Amniotic stem cell (primary cell): ENCODE measurements at regions not wholly inside any gene's neighbourhood (a gene's known extent, or its start where the extent isn't known, plus 50 kb on each side); places are given as distances from the start of the nearest gene placed in this dataset.
"Not testable (repeated sequence)": the region's sequence is repeated elsewhere in the genome, so short reads cannot be mapped to it uniquely, and the experiment has no call there.

ENCODE experiments used
- DNase-seq: peaks from one replicate; lab custom pipeline; 2025; lab: John Stamatoyannopoulos, UW

DNA sequence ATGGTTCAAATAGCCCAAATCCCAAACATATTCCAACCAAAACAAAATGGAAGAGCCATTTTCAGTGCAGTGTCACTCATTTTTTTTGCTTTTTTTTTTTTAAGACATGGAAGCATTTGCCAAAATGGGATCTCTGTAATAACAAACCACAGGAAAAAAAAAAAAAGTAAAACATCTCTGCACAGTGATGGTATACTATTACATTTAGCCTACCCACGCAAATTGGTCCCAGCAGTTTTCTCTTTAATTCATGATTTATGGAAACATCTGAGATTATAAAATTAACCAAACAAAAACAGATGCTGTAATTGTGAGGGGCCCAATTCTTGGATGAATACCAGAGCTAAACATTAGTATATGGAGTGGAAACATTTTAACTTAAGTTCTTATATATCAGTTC is 566.6 kb downstream of the ZNF608 start:
- no peak for DNase-seq

DNA sequence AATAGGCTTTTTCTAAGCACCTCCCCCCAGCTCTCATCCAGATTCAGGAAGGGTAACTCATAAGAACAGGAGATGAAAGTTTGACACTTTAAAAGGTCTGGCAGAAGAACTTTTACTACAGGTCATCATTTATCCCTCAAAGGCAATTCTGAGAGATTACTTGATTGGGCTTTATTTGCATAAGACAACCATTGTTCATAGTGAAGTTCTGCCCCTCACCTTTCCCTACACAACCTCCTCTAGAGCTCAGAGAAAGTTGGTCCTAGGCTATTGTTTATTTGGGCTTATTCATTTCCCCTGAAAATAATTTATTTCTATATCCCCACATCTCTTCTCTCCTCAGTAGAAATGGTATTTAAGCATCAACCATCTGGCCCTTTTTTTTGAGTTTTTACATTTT is 568.4 kb downstream of the ZNF608 start:
- no peak for DNase-seq

DNA sequence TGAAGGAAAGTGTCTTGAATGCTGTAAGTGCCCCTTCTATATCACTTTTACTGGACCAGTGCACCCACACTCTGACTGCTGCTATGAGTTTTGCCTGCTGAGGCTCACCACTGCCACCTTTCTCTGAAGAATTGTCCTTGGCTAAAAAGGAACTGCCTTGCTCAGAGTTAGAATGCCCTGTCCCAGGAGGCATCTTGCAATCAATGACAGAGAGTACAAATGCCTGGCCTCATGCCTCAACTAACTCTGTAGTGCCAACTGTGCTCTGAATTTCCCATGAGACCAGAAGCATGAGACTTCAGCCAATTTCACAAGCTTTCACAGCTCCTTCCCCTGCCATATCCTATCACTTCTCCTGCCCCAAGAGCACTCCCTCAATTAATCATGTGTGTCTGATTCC is 569.7 kb downstream of the ZNF608 start:
- no peak for DNase-seq

DNA sequence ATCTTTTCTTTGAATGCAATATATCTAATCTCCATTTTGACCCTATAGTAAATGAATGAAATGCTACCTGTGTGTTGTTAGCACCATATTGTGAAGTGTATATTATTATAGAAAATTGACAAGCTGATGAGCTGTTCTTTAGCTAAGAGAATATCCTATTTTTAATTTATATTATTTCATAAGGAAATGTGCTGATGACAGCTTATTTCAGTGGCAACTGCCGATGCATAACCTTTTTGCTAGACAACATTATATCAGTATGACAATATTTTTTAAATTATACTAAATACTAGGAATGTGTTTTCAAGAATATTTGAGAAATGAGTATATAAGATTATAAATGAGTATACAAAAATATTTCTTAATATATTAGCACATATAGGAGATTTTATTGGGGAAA is 573.1 kb downstream of the ZNF608 start:
- no peak for DNase-seq

DNA sequence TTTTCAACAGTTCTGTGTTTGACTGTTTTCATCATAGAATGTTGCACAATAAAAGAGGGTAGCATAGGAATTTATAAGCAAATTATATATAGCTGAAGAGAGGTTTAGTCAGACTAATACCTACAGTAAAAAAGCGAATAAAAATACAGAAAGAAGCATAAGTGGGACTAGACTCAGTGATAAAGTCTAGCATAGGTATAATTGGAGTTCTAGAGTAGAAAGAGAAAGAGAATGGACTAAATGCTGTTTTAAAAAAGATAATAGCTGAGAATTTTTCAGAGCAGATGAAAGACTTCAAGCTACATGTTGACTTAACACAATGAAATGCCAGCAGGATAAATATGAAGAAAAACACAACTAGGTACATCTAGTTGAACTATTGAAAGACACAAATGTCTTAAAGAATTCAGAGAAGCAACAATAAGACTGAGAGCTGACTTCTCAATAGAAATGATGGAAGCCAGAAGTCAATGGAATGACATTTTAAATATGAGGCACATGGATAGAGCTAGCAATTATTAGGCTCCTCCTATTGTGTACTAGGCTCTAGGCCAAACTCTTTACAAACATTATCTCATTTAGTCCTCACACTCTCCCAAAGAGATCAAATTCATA is 573.9 kb downstream of the ZNF608 start:
- DNase-seq: no peak

DNA sequence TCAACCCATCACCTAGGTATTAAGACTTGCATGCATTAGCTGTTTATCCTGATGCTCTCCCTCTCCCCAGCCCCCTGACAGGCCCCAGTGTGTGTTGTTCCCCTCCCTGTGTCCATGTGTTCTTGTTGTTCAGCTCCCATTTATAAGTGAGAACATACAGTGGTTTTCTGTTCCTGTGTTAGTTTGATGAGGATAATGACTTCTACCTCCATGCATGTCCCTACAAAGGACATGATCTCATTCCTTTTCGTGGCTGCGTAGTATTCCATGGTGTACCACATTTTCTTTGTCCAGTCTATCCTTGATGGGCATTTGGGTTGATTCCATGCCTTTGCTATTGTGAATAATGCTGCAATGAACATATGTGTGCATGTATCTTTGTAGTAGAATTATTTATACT is 578.3 kb downstream of the ZNF608 start:
- not testable (repeated sequence) for DNase-seq

DNA sequence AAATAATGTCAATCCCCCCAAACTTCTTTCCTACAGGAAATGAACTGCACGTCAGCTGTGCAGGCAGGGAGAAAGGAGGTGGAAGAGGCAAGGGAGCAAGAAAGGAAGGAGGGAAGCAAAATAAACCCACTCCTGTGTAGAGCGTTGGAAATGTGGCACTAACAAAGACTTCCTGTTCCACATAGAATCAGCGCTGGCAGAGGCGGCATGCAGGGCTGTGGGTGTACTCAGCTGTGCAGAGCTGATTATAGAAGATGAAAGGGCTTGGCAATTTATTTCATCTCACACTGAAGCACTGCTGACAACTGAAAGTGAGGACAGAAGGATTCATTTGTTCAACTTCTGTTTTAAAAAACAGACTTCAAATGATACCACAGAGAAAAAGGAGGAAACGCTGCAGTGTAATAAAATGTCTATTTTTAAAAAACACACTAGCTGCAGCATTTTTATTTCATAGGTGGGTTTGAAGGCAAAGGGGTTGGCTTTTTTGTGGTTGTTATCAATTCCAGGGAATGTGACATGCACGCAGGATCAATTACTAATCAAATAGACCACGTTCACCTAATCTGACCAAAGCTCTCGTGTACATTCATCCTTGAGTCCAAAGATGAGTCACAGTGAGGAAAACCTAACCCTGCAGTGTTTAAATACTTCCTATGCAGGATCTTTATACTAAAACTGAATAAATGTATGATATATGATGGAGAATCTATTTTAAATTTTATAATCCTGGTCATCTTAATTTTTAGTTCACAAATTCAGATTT is 583.5 kb downstream of the ZNF608 start:
- DNase-seq: no peak

DNA sequence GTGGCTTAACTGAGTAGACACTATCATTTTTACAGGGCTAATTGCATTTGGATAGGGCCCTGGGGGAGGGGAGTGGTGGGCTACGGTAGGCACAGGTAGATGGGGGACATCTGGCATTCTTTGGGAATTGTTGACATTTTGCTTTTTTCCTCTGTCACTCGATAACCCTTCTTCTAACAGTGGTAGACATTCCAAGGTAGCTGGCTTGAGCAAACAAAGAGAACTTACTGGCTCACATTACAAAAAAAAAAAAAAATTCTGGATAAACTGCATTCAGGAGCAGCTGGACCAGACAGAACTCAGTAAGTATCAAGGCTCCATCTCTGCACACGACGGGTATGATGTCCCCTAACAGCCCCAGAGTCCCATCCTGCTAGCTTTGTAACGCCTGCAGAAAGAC is 585.2 kb downstream of the ZNF608 start:
- DNase-seq: no peak

DNA sequence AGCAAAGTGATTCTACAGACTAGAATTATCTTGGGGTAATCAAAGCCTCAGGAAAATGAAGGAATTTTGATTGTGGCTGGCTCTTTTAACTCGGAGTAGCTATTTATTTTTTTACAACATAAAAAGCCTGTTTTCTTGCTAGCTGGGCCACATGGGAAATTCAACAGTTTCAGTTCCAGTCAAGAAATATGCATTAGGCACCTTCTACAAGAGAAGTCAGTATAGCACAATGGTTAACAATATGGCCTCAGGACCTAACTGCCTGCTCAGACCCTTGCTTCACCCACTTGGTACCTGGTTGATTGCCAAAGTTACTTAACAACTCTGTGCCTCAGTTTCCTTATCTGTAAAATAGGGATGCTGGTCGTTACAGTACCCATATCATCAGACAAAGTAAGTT is 586.2 kb downstream of the ZNF608 start:
- DNase-seq: no peak

DNA sequence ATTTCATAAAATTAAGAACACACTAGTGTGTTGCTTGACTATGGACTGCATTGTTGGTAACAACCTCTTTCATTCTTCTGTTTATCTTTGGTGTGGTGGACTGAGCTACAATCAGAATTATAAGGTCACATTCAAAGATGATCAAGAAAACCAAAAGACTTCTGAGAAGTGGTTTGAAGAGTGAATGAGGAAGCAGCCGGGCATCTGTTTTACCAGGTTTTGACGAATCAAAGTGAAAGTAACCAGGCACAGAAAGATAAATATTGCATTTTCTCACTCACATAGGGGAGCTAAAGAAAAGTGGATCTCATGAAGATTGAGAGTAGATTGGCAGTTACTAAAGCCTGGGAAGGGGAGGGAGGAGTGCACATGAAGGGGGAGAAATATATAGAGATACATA is 589.1 kb downstream of the ZNF608 start:
- no peak for DNase-seq

DNA sequence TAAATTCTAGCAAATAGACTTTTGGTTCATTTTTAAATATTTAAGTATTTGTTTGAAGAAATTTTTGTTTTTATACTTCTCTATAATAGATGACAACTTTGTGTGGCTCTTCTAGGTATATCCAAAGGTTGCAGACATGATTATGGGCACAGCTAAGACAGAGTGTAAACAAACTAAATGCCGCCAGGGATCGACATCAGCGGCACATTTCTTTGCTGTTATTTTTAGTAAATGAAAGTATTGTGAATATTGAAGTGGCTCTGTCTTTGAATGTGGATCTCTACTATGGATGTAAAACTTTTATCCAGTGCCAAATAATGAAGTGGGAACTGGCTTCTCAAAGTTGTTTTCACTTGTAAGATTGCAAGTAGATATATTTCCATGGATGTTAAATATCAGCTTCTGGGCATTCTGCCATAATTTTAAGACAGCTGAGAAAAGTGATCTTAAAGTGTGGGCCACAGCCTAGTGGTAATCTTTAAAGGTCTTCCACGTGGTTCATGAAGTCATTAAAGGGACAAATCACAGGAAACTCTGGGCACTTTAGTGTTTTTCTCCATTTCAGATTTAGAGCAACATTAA is 589.9 kb downstream of the ZNF608 start:
- DNase-seq: no peak

DNA sequence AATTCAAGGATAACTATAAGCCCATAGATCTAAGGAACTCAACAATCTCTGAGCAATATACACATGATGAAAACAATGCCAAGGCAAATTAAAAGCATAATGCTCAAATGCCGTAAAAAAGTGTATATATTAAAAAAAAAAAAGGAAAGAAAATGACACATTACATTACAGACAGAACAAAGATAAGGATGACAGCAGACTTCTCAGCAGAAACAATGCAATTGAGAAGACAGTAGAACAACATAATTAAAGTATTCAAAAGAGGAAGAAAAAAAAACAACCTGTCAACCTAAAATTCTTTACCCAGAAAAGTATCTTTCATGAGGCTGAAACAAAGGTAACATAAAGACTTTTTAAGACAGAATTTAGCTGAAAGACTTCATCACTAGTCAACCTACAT is 591.7 kb downstream of the ZNF608 start:
- DNase-seq: no peak

DNA sequence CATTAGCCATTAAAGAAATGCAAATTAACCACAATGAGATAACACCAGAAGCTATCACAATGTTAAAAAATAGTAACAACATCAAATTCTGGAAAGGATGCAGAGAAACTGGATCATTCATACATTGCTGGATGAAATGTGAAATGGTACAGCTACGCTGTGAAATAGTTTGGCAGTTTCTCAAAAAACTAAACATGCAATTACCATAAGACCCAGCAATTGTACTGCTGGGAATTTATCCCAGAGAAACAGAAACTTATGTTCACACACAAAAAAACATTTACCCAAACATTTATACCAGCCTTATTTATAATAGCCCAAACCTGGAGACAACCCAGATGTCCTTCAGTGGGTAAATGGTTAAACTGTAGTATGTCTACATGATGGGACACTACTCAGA is 592.9 kb downstream of the ZNF608 start:
- DNase-seq: no peak

DNA sequence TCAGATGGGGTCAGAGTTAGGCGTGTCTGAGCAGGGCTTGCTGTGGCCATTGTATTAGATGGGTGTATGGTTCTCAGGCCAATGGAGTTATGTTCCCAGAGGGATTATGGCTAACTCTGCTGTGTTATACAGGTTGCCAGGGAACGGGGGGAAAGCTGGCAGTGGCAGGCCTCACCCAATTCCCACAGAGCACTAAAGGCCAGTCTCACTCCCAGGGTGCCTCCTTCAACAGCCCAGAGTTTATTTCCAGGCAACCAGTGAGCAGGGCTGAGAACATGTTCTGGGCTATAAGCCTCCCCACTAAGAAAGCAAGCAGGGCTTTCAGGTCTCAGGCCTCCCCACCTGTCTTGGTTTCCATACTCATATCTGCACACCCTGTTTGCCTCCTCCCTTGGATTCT is 597.9 kb downstream of the ZNF608 start:
- no peak for DNase-seq

DNA sequence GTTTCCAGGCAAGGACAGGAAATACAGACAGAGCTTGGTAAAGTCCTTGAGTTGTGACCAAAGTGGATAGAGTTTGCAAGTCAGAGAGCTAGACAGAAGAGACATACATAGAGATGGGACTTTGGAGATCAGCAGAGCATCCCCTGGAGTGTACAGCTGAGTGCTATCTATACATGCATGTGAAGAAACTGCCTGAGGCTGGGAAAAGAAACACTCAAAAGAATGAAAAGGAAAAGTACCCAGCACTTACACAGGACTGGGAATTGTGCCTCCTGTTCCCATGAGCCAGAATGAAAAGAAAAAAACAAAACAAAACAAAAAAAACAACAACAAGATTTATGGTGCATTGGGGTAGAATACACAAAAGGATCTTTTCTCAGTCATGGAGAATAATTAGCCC is 606.4 kb downstream of the ZNF608 start:
- DNase-seq: no peak

DNA sequence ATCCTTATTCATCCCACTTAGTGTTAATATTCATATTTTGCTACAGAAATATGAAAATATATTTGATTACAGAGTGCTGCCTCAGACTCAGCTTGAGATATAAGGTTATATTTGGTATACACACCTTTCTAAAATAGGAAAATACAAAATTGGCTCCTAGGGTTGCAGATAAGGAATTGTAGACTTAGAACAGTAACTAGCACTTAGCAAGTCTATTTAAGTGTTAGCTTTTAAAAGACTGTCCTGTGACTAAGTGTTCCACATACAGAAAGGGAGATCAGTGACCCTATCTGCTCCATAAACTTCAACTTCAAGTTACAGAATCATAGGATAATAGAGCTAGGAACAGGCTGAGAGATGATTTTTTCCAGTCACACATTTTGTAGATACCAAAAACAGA is 607.0 kb downstream of the ZNF608 start:
- no peak for DNase-seq

DNA sequence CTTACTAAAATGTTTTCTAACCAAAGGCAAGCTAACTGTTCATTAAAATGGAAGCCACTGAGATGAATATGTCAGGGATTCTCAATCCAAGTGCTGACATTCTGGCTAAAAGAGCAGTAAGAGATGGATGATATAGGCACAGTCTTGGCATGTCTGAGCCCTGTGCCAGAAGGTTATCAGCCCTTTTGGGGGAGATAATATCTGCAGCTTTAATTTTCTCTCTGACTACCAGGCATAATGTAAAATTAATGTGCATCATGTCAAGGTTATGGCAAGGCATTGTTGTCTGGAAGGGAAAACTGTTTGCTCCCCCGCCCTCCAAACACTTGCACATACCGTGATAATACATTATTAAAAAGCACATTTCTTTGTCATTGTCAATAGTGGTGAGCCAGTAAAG is 609.8 kb downstream of the ZNF608 start:
- DNase-seq: no peak

DNA sequence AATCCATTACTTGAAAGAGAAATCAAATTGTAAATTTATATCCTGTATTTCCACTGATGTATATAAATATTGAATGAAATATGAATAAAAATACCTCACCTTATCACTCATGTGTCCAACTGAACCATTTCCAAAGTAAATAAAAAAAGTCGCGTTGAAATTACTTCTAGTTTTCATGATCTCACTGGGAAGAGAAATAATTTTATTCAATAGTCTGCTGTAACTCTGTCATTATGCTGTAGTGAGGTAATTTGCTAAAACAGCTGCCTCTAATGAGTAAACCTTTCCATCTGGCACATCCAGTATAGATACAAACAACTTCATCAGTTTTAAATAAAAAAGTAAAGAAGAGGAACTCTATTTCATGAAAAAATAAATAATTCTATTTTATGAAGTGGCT is 611.5 kb downstream of the ZNF608 start:
- DNase-seq: no peak

DNA sequence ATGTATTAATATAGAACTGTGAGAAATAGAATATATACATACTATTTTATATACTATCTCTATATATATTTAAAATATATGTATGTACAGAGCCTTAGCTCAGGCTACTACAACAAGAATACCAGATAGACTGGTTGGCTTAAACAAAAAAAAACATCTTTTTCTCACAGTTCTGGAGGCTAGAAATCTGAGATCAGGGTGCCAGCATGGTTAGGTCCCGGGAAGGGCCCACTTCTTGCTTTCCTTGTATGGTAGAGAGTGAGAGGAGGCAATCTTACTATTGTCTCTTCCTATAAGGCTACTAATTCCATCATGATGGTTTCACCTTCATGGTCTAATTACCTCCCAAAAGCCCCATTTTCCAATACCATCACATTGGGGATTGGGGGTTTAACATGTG is 613.0 kb downstream of the ZNF608 start:
- no peak for DNase-seq

DNA sequence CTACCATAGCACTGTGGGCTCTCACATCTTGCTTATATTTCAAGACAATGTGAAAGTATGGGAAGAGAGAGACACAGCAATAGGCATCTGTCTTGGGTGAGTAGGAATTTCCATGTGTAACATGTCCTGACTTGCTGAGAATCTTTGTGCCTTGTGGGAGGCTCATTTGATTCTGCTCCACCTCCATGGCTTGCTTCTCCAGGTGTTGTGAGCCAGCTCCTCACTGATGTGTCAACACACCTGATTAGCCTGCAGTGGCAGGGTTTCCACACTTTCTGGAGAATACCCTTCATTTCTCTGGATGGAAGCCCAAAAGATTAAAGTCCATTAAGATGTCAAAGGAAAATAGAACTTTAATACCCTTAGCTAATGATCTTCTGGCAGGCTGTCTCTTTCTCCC is 613.6 kb downstream of the ZNF608 start:
- DNase-seq: no peak

DNA sequence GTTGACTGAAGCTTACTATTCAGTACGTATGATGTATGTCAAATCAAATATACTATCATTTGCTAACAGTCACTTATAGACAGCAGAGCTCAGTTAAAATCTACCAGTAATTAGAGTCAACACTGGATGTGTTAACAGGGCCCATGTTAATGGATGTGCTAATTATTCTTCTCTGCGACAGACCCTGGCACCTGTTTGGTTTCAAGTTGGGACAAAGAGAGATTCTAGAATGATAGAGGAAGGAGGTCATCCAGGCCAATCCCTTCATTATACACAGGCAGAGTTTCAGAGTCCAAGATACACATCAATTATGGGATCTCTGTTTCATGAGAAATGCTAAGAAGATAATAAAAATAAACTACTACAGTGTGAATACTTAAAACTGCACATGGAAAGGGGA is 615.0 kb downstream of the ZNF608 start:
- no peak for DNase-seq

DNA sequence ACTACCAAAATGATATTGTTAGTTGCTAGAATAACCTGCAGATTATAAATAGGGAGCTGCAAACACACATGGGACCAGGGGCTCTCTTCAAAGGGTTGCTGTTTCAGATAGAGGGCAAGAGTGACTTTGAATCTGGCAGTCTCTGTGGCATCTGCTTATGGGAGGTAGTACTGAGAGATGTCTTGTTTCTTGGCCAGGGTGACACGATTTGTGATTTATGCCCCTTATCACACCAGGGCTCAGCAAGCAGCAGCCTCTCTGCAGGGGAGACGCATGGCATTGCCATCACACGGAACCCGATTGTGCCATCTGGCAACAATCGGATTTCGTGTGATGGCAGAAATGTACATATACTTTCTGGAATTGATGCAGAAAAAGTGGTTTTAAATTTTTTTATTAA is 615.6 kb downstream of the ZNF608 start:
- DNase-seq: no peak

DNA sequence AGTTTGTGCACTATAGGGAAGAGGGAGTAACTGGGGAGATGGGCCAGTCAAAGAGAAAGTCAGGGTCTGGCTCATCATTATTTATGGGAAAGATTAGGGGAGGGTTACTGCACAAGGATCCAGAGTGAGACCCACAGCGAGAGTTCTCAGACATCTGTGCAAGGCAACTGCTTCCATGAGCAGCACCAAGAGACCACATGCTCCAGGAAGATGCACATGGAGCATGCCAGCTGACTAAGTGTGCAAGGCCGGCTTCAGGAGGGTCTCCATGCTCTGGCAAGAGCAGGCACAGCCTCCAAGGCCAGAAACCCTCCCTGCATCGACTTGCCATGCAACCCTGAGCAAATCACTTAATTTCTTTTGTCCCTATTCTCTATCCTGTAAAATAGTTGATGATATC is 616.9 kb downstream of the CSNK1G3 start:
- DNase-seq: no peak
